ENCODE measurements at regions not wholly inside any gene's neighbourhood (a gene's known extent, or its start where the extent isn't known, plus 50 kb on each side); places are given as distances from the start of the nearest gene placed in this dataset.

DNA sequence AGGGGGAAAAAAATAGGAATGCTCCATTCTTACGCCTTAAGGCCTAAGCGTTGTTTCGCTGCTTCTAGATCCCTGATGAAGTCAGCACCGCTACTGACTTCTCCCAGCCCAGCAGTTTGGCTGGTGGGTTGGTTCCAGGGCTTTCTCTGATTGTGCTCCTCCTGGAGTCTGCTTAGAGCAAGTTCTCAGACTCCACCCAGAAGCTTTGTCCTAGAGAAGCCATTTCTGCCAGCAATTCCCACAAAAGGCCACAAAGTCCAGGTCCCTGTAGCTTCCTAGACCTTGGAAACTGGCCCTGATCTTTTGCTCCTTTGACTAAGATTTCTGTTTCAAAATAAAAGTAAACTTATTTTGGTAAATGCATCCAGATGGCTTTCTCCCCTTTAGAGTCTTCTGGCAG is 65.4 kb downstream of the KCTD12 start:
- TF ChIP-seq, protein P1, sequence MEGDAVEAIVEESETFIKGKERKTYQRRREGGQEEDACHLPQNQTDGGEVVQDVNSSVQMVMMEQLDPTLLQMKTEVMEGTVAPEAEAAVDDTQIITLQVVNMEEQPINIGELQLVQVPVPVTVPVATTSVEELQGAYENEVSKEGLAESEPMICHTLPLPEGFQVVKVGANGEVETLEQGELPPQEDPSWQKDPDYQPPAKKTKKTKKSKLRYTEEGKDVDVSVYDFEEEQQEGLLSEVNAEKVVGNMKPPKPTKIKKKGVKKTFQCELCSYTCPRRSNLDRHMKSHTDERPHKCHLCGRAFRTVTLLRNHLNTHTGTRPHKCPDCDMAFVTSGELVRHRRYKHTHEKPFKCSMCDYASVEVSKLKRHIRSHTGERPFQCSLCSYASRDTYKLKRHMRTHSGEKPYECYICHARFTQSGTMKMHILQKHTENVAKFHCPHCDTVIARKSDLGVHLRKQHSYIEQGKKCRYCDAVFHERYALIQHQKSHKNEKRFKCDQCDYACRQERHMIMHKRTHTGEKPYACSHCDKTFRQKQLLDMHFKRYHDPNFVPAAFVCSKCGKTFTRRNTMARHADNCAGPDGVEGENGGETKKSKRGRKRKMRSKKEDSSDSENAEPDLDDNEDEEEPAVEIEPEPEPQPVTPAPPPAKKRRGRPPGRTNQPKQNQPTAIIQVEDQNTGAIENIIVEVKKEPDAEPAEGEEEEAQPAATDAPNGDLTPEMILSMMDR (IDR thresholded peaks at IDR 0.05; ENCODE audit: low read depth, low read length, missing control alignments), result no peak
- DNase-seq (ENCODE audit: extremely low read depth, low read depth), result no peak
- H3K4me3 ChIP-seq (replicated peaks; ENCODE audit: low read depth, low read length), result no peak overlapping the region

DNA sequence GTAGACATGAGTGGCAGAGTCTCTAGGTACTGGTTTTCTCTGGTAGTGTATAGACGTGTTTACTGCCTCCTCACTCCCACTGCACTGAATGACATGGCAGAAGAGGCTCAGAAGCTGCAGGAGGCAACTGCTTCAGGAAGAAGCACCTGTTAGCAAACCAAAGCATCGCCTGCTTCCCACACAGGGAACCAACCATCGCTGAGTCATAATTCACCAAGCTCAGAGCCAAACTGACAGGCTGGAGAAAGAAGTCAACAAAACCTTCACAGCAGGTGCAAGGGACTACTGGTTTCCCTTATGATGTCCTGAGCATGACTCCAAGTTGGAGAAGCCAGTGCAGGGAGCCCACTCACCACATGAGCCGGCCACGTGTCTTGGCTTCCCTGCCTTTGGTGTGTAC is 69.8 kb downstream of the KCTD12 start:
- DNase-seq (ENCODE audit: extremely low read depth, low read depth), result no peak
- TF ChIP-seq, protein P1 (IDR thresholded peaks at IDR 0.05; ENCODE audit: low read depth, low read length, missing control alignments), result no peak
- H3K4me3 ChIP-seq (replicated peaks; ENCODE audit: low read depth, low read length), result no peak overlapping the region

- TF ChIP-seq, protein P1 (IDR thresholded peaks at IDR 0.05; ENCODE audit: low read depth, low read length, missing control alignments), result no peak
- H3K4me3 ChIP-seq (replicated peaks; ENCODE audit: low read depth, low read length), result no peak overlapping the region
These were observed 70.9 kb downstream of the KCTD12 start for GRCh38 chr13:76815344-76815743.

GRCh38 chr13:76813891-76814290 is 72.3 kb downstream of the KCTD12 start:
- DNase-seq (ENCODE audit: extremely low read depth, low read depth), result no peak
- H3K4me3 ChIP-seq (replicated peaks; ENCODE audit: low read depth, low read length), result no peak overlapping the region
- TF ChIP-seq, protein P1 (IDR thresholded peaks at IDR 0.05; ENCODE audit: low read depth, low read length, missing control alignments), result no peak

More at GRCh38 chr13:76815344-76815743, 70.9 kb downstream of the KCTD12 start:
- no peak for DNase-seq (ENCODE audit: extremely low read depth, low read depth)

DNA sequence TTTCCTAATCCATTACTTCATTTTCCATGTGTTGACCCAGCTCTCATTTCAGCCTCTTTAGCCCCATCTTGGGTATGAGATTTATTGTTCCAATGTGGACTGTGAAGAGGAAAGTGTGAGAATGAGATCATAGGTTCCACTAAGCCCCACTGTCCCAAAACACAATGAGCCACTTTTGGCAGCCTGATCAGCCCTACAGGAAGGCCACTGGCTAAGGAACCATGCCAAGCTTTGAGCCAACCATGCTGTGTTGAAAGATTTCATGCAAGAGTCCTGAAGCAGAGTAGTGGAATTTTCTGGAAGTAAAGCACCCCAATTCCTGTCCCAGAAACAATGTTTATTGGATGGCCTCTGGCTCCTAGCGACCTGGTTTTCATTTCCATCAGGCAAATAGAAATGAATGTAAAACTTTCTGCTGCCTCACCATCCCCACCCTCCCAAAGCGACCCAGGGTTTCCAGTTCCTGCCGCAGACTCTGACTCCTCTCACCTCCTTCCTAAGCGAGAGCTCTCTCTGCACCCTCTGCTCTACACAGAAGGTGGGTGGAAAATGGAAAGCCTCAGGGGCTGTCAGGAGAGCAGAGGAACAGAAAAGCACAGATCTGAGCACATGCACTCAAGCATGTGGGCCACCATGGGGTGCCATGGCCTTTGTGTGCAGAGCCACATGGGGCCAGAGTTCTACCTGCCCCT is 73.1 kb downstream of the KCTD12 start:
- TF ChIP-seq, protein P1 (IDR thresholded peaks at IDR 0.05; ENCODE audit: low read depth, low read length, missing control alignments), result no peak
- no peak overlapping the region for H3K4me3 ChIP-seq (replicated peaks; ENCODE audit: low read depth, low read length)
- no peak for DNase-seq (ENCODE audit: extremely low read depth, low read depth)

- no peak overlapping the region for H3K4me3 ChIP-seq (replicated peaks; ENCODE audit: low read depth, low read length)
- peak; percentile 90 for DNase-seq (ENCODE audit: extremely low read depth, low read depth)
- TF ChIP-seq, protein P1 (IDR thresholded peaks at IDR 0.05; ENCODE audit: low read depth, low read length, missing control alignments), result no peak
These were observed 73.9 kb downstream of the KCTD12 start for GRCh38 chr13:76812206-76812897.
